ENCODE measurements at regions not wholly inside any gene's neighbourhood (a gene's known extent, or its start where the extent isn't known, plus 50 kb on each side); places are given as distances from the start of the nearest gene placed in this dataset.

GRCh38 chr11:116540645-116541304 lies 232.0 kb downstream of the BUD13 start:
- no peaks in the 10 kb centered on the region for H4K20me1 ChIP-seq (replicated peaks; ENCODE audit: insufficient read depth)
- H3K36me3 Mint-ChIP-seq (ENCODE audit: low read depth) = no peaks in the 10 kb centered on the region; the same call in 2 of the 3 replicates
- no peak overlapping the region for H2AFZ ChIP-seq
- H3K79me2 ChIP-seq (replicated peaks; ENCODE audit: insufficient read depth) = no peaks in the 10 kb centered on the region
- 0 out of 2 replicates have a peak, but pooled peaks cover 3% of the 10 kb centered on the region for H3K9me2 ChIP-seq (ENCODE audit: insufficient read depth)
- peaks cover 5% of the 10 kb centered on the region; the same call in 1 of the 3 replicates for H3K9me3 Mint-ChIP-seq
- H3K27ac Mint-ChIP-seq = no peak overlapping the region
- no peaks in the 10 kb centered on the region for H3K4me1 Mint-ChIP-seq
- no peak overlapping the region for H3K4me3 Mint-ChIP-seq
- no peaks in the 10 kb centered on the region for H3K36me3 ChIP-seq (ENCODE audit: insufficient read depth)
- no peaks in the 10 kb centered on the region for H3K4me1 ChIP-seq (ENCODE audit: insufficient read depth)
- peaks cover 1% of the 10 kb centered on the region for H3K27me3 Mint-ChIP-seq (ENCODE audit: insufficient read depth, low read depth, poor library complexity)
- H3K4me2 ChIP-seq = no peak overlapping the region
- no peaks in the 10 kb centered on the region for H3F3A ChIP-seq (replicated peaks; ENCODE audit: low read depth)
- H3K27me3 ChIP-seq (ENCODE audit: insufficient read depth) = no peaks in the 10 kb centered on the region
- no peak overlapping the region for H3K4me3 ChIP-seq
- no peak for DNase-seq (ENCODE audit: low spot score)
- H3K27ac ChIP-seq (ENCODE audit: low read depth) = no peak overlapping the region
- no peak for TF ChIP-seq NANOG (IDR thresholded peaks at IDR 0.05; ENCODE audit: borderline replicate concordance)
- TF ChIP-seq REST (IDR thresholded peaks at IDR 0.05; ENCODE audit: unreplicated experiment) = no peak
- no peak for TF ChIP-seq ZNF462 (CRISPR knock-in tag; IDR thresholded peaks at IDR 0.05)
- no peak for ATAC-seq
